ENCODE measurements at regions not wholly inside any gene's neighbourhood (a gene's known extent, or its start where the extent isn't known, plus 50 kb on each side); places are given as distances from the start of the nearest gene placed in this dataset.

- TF ChIP-seq, protein P1, sequence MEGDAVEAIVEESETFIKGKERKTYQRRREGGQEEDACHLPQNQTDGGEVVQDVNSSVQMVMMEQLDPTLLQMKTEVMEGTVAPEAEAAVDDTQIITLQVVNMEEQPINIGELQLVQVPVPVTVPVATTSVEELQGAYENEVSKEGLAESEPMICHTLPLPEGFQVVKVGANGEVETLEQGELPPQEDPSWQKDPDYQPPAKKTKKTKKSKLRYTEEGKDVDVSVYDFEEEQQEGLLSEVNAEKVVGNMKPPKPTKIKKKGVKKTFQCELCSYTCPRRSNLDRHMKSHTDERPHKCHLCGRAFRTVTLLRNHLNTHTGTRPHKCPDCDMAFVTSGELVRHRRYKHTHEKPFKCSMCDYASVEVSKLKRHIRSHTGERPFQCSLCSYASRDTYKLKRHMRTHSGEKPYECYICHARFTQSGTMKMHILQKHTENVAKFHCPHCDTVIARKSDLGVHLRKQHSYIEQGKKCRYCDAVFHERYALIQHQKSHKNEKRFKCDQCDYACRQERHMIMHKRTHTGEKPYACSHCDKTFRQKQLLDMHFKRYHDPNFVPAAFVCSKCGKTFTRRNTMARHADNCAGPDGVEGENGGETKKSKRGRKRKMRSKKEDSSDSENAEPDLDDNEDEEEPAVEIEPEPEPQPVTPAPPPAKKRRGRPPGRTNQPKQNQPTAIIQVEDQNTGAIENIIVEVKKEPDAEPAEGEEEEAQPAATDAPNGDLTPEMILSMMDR (IDR thresholded peaks at IDR 0.05 in 4 of 5, conservative IDR thresholded peaks at IDR 0.05 in 1 of 5): no peak
- TF ChIP-seq POLR2A (IDR thresholded peaks at IDR 0.05): no peak
These were observed 61.7 kb upstream of the ITGA11 start for GRCh38 chr15:68493629-68494028.
